ENCODE measurements at regions not wholly inside any gene's neighbourhood (a gene's known extent, or its start where the extent isn't known, plus 50 kb on each side); places are given as distances from the start of the nearest gene placed in this dataset.
A peak's percentile ranks its signal among the peaks of the same experiment; 100 is the strongest.

DNA sequence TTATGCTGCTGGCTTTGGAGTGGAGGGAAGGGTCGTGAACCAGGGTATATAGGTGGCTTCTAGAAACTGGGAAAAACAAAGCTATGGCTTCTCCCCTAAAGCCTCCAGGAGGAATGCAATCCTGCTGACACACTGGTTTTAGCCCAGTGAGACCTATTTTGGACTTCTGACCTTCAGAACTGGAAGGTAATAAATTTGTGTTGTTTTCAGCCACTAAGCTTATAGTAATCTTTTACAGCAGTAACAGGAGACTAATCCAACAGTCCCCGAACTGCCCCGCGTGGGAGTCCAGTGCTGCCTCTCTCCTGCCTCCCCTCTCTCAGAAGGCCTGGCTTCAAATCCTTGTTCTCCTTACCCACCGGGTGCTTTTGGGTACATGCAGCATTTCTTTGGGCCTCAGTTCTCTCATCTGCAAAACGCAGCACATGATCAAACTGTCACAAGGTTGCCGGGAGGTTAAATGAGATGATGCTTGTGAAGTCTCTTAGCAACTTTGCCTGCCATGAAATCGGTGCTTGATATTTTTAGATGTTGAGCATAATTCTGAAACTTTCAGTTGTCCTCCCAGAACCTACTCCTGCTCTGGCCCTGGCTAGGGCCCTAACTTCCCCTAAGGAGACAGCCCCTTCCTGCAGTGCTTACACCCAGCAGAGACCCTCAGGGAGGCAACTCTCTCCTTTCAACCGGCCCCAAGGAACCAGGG lies 127.3 kb upstream of the BOD1 start:
- no peaks in the 10 kb centered on the region for H3K27me3 ChIP-seq
- H3K4me3 ChIP-seq (ENCODE audit: low read depth, low read length): no peak overlapping the region
- no peaks in the 10 kb centered on the region for H3K36me3 ChIP-seq
- no peak for DNase-seq
- H3K9me3 ChIP-seq: no peaks in the 10 kb centered on the region
- H3K4me1 ChIP-seq: no peaks in the 10 kb centered on the region; the same call in 1 of the 2 replicates
- TF ChIP-seq, protein P1, sequence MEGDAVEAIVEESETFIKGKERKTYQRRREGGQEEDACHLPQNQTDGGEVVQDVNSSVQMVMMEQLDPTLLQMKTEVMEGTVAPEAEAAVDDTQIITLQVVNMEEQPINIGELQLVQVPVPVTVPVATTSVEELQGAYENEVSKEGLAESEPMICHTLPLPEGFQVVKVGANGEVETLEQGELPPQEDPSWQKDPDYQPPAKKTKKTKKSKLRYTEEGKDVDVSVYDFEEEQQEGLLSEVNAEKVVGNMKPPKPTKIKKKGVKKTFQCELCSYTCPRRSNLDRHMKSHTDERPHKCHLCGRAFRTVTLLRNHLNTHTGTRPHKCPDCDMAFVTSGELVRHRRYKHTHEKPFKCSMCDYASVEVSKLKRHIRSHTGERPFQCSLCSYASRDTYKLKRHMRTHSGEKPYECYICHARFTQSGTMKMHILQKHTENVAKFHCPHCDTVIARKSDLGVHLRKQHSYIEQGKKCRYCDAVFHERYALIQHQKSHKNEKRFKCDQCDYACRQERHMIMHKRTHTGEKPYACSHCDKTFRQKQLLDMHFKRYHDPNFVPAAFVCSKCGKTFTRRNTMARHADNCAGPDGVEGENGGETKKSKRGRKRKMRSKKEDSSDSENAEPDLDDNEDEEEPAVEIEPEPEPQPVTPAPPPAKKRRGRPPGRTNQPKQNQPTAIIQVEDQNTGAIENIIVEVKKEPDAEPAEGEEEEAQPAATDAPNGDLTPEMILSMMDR (IDR thresholded peaks at IDR 0.05; ENCODE audit: low read depth, low read length): no peak

DNA sequence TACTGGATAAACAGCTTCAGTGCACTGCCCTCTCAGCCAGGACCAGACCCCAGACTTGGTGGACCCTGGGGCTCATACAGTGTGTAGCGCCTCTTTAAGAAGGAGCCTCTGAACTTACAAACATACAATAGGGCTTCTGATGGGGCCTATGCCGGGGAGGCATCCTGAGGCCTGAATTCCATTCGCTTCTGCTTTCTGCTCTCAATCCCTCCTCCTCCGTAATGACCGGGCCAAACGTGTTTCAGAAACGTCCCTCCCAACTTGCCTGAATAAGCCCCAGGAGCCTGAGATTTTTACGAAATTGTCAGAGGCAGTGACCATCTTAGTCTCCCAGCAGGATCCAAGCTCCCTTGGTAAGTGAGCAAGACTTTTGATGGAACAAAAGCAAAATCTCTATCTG lies 128.1 kb upstream of the BOD1 start:
- H3K4me3 ChIP-seq (ENCODE audit: low read depth, low read length): no peak overlapping the region
- H3K9me3 ChIP-seq: no peaks in the 10 kb centered on the region
- no peaks in the 10 kb centered on the region for H3K27me3 ChIP-seq
- DNase-seq: no peak
- TF ChIP-seq, protein P1 (IDR thresholded peaks at IDR 0.05; ENCODE audit: low read depth, low read length): no peak
- H3K36me3 ChIP-seq: no peaks in the 10 kb centered on the region
- H3K4me1 ChIP-seq: no peaks in the 10 kb centered on the region; the same call in 1 of the 2 replicates

DNA sequence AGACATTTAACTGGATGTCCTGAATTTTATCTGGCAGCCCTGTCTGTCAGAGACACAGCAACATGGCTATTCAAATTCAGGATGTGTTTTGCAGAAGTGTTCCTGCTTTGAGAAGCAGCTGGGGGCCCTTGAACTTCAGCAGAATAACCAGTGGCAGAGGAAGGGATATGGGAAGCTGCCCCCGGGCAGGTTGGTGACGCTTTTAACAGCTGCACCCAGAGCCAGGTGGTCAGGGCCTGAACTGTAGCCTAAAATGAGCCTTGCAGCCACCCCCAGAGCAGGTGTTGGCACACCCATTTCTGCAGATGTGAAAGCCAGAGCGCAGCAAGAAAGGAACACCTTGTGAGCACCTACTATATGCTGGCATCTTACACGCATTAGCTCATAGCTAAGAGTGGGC lies 128.7 kb upstream of the BOD1 start:
- Histone ChIP-seq H3K4me3 (ENCODE audit: low read depth, low read length) (no peak overlapping the region), H3K9me3 (no peaks in the 10 kb centered on the region), H3K36me3 (no peaks in the 10 kb centered on the region), H3K27me3 (no peaks in the 10 kb centered on the region), H3K4me1 (no peaks in the 10 kb centered on the region; the same call in 1 of the 2 replicates)
- DNase-seq: peak; percentile 40
- TF ChIP-seq, protein P1 (IDR thresholded peaks at IDR 0.05; ENCODE audit: low read depth, low read length): no peak

DNA sequence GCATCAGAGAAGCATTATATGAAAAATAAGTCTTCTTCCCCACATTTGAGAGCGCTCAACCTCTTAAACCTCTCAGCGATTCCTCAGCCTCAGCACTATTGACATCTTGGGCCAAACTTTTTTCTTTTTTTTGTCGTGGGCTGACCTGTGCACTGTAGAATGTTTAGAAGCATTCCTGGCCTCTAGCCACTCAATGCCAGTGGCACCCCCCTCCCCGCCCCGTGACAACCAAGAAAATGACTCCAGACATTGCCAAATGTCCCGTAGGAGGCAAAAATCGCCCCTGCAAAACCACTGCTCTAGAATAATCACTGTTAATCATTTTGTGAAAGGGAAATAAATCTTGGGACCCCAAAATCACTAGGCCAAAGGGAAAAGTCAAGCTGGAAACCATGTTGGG lies 129.1 kb upstream of the BOD1 start:
- H3K4me3 ChIP-seq (ENCODE audit: low read depth, low read length): no peak overlapping the region
- no peaks in the 10 kb centered on the region; the same call in 1 of the 2 replicates for H3K4me1 ChIP-seq
- H3K27me3 ChIP-seq: no peaks in the 10 kb centered on the region
- no peak for DNase-seq
- H3K9me3 ChIP-seq: no peaks in the 10 kb centered on the region
- H3K36me3 ChIP-seq: no peaks in the 10 kb centered on the region
- TF ChIP-seq, protein P1 (IDR thresholded peaks at IDR 0.05; ENCODE audit: low read depth, low read length): no peak

DNA sequence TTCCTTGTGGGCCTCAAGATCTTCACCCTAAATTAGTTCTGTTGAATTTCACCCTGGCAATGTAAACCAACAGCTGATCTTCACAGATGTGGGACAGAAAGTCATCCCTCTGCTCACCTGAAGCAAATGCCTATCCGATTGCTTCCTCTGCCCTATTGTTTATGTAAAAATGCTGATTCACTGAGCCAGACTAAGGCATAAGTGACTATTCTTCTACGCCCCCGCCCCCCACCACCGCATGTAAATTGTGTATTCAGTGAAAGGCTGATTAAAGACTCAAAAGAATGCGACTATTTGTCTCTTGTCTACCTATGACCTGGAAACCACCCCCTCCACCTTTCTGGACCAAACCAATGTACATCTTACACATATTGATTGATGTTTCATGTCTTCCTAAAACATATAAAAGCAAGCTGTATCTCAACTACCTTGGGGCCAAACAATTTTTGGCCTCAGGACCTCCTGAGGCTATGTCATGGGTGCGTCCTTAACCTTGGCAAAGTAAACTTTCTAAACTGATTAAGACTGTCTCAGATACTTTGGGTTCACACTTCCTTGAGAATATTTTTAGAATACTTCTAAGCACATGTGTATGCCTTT lies 129.7 kb upstream of the BOD1 start:
- TF ChIP-seq, protein P1 (IDR thresholded peaks at IDR 0.05; ENCODE audit: low read depth, low read length): no peak
- Histone ChIP-seq H3K27me3 (no peaks in the 10 kb centered on the region), H3K36me3 (no peaks in the 10 kb centered on the region), H3K4me3 (ENCODE audit: low read depth, low read length) (no peak overlapping the region), H3K9me3 (no peaks in the 10 kb centered on the region), H3K4me1 (no peaks in the 10 kb centered on the region; the same call in 1 of the 2 replicates)
- no peak for DNase-seq

DNA sequence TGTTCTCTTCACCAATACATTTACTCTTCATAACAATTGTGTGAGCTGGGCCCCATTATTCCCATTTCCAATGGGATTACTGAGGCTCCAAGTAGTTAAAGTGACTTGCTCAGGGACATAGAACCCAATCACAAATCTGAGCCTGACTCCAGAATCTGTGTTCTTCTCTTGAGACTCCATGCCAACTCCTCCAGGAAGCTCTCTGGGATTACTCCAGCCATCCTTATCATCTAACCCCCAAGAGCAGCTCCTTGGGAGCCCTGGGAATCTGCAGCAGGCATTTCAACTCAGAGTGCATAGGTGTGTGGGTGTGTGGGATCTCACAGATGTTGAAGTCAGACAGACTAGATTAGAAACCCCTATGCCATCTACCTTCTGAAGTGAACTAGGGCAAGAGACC lies 131.4 kb upstream of the BOD1 start:
- Histone ChIP-seq H3K27me3 (no peaks in the 10 kb centered on the region), H3K36me3 (no peaks in the 10 kb centered on the region), H3K4me1 (peaks cover 9% of the 10 kb centered on the region), H3K9me3 (no peaks in the 10 kb centered on the region), H3K4me3 (ENCODE audit: low read depth, low read length) (no peak overlapping the region)
- TF ChIP-seq, protein P1 (IDR thresholded peaks at IDR 0.05; ENCODE audit: low read depth, low read length): no peak
- no peak for DNase-seq

All from BE2C (cell line).